OCI-LY3 (cell line): ENCODE measurements at regions not wholly inside any gene's neighbourhood (a gene's known extent, or its start where the extent isn't known, plus 50 kb on each side); places are given as distances from the start of the nearest gene placed in this dataset.

Source experiments
- EZH2phosphoT487 ChIP-seq: fragments of 200-600 bp; shearing (Covaris generic); IDR thresholded peaks from 2 replicates; pipeline ENCODE4 v1.6.1; 2018; ENCODE audit warnings: antibody characterized with exemption, mixed run types, low read depth
- TF ChIP-seq, protein P1 (sequence below): fragments of 200-600, 300-600 bp; sonication (generic); IDR thresholded peaks from 2 replicates; pipeline ENCODE4 v1.5.1; 2014; ENCODE audit warnings: antibody characterized with exemption, low read length, low read depth

DNA sequence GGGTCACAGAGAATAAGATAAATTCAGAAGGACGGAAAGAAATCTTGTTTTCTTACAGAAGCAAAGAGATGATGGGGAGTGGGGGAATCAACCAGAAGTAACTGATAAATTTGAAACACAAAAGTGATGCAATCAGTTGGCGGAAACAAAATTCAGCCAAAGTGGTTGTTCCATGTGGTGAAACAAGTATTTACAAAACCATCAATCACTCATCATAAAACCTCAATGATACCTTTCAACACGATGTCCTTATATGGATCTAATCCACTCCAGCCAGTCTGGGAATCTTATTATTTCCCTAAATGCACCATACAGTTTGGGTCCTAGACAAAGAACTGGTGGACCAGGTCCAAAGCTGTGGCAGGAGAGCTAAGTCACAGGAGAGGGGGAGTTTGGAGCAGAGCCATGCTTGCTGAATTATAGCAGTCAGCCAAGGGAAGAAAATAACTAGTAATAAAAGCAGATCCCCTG is 303.8 kb upstream of the LRRC7 start:
- TF ChIP-seq, protein P1, sequence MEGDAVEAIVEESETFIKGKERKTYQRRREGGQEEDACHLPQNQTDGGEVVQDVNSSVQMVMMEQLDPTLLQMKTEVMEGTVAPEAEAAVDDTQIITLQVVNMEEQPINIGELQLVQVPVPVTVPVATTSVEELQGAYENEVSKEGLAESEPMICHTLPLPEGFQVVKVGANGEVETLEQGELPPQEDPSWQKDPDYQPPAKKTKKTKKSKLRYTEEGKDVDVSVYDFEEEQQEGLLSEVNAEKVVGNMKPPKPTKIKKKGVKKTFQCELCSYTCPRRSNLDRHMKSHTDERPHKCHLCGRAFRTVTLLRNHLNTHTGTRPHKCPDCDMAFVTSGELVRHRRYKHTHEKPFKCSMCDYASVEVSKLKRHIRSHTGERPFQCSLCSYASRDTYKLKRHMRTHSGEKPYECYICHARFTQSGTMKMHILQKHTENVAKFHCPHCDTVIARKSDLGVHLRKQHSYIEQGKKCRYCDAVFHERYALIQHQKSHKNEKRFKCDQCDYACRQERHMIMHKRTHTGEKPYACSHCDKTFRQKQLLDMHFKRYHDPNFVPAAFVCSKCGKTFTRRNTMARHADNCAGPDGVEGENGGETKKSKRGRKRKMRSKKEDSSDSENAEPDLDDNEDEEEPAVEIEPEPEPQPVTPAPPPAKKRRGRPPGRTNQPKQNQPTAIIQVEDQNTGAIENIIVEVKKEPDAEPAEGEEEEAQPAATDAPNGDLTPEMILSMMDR: no peak
- no peak for TF ChIP-seq EZH2phosphoT487
